WERI-Rb-1 (cell line): ENCODE measurements at regions not wholly inside any gene's neighbourhood (a gene's known extent, or its start where the extent isn't known, plus 50 kb on each side); places are given as distances from the start of the nearest gene placed in this dataset.

Source experiments
- DNase-seq: peaks from one replicate; pipeline ENCODE4 v3.0.0-alpha.2; 2020
- H3K27ac ChIP-seq: fragments of 250-450 bp; sonication (Bioruptor Pico); 2 replicates; pipeline ENCODE4 v1.5.1; 2020; ENCODE audit warnings: mild to moderate bottlenecking, moderate library complexity
- H3K27me3 ChIP-seq: fragments of 250-450 bp; sonication (Bioruptor Pico); 2 replicates; pipeline ENCODE4 v1.5.1; 2021; ENCODE audit warnings: mild to moderate bottlenecking, low read depth, moderate library complexity; ENCODE audit not compliant: insufficient read depth, severe bottlenecking
- H3K36me3 ChIP-seq: fragments of 250-450 bp; sonication (Bioruptor Pico); 2 replicates; pipeline ENCODE4 v1.5.1; 2020; ENCODE audit warnings: mild to moderate bottlenecking, moderate library complexity
- H3K4me3 ChIP-seq: 2 replicates; pipeline ENCODE4 v1.5.1; 2011; ENCODE audit warnings: low read depth, mild to moderate bottlenecking, control low read depth, low read length
- H3K9me3 ChIP-seq: fragments of 250-450 bp; sonication (Bioruptor Pico); 2 replicates; pipeline ENCODE4 v1.5.1; 2021; ENCODE audit warnings: mild to moderate bottlenecking, moderate library complexity; ENCODE audit not compliant: severe bottlenecking
- TF ChIP-seq, protein P1 (sequence below): IDR thresholded peaks from 2 replicates; pipeline ENCODE4 v1.5.1; 2011; ENCODE audit warnings: low read depth, mild to moderate bottlenecking, control low read depth, inconsistent platforms, low read length

DNA sequence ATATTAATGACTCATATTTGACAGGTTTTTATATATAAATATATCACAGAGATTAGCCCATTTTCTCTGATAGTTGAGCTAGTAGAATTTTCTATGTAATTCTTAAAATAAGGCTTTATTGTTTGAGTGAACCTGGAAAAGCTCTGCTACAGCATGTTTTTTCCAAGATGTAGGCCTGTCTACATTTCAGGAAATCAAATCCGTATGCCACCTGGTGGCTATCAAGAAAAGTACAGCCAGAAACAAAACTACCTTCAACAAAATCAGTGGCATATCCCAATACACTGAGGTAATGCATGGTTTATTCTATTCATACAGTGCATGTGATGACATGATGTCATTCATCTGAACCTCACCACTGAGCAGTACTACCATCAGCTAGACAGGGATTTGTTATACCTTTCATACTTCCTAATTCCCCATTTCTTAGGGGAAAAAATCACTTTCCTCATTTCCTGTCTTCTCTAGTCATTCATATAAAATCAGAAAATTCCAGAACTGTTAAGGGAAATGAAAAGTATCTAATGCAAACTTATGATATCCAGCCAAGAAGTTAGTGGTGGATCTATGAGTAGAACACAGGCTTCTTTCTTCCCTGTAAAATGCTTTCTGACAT lies 310.4 kb upstream of the SYT4 start:
- Histone ChIP-seq H3K36me3 (no peaks in the 10 kb centered on the region), H3K27me3 (no peaks in the 10 kb centered on the region), H3K27ac (no peak overlapping the region), H3K4me3 (no peak overlapping the region), H3K9me3 (no peaks in the 10 kb centered on the region)
- TF ChIP-seq, protein P1, sequence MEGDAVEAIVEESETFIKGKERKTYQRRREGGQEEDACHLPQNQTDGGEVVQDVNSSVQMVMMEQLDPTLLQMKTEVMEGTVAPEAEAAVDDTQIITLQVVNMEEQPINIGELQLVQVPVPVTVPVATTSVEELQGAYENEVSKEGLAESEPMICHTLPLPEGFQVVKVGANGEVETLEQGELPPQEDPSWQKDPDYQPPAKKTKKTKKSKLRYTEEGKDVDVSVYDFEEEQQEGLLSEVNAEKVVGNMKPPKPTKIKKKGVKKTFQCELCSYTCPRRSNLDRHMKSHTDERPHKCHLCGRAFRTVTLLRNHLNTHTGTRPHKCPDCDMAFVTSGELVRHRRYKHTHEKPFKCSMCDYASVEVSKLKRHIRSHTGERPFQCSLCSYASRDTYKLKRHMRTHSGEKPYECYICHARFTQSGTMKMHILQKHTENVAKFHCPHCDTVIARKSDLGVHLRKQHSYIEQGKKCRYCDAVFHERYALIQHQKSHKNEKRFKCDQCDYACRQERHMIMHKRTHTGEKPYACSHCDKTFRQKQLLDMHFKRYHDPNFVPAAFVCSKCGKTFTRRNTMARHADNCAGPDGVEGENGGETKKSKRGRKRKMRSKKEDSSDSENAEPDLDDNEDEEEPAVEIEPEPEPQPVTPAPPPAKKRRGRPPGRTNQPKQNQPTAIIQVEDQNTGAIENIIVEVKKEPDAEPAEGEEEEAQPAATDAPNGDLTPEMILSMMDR, result peak; percentile 54
- no peak for DNase-seq

DNA sequence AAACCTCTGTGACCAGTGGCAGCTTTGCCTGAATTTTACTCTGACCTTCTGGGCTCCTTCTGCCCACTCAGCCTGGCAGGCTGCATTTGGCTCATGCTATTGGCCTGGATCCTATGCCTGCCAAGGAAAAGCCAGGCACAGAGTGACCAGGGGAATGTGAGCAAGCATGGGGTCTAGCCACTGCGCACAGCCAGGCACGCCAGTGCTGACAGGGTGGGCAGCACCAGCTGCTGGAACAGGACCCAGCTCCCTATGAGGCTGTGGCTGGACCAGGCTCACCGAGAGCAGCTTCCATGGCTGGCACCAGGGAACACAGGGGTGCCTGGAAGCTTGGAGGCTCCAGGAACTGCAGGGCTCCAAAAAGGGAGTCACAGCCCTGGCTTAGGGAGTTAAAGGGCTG lies 311.5 kb upstream of the SYT4 start:
- H3K27ac ChIP-seq, result no peak overlapping the region
- no peaks in the 10 kb centered on the region for H3K9me3 ChIP-seq
- no peaks in the 10 kb centered on the region for H3K36me3 ChIP-seq
- TF ChIP-seq, protein P1, result no peak
- no peak overlapping the region for H3K4me3 ChIP-seq
- H3K27me3 ChIP-seq, result no peaks in the 10 kb centered on the region
- DNase-seq, result no peak

DNA sequence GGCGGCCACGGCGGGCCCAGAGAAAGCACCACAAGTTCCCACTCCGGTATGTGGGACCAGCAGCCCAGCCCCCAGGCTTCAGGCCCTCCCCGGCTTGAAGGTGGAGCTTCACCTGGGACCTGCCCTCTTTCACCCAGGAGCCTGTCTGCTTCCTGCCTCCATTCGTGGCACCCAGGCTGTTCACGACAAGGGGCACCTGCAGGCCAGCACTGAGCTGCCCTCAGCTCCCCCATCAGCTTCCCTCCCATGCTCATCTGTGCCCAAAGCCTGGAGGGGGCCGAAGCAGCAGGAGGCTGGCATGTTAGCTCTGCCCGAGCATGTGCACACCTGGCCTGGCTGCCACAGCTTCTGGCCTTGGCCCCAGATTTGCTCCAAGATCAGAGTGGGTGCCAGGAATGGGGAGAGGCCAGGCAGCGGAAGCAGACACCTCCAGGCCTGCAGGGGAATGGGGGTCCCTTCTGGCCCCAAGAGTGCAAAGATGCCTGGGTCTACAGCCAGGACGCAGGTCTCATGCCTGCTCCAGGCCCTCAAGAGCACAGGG lies 312.4 kb upstream of the SYT4 start:
- Histone ChIP-seq H3K9me3 (no peaks in the 10 kb centered on the region), H3K27me3 (no peaks in the 10 kb centered on the region), H3K4me3 (no peak overlapping the region), H3K36me3 (no peaks in the 10 kb centered on the region), H3K27ac (no peak overlapping the region)
- no peak for DNase-seq
- TF ChIP-seq, protein P1, result no peak

DNA sequence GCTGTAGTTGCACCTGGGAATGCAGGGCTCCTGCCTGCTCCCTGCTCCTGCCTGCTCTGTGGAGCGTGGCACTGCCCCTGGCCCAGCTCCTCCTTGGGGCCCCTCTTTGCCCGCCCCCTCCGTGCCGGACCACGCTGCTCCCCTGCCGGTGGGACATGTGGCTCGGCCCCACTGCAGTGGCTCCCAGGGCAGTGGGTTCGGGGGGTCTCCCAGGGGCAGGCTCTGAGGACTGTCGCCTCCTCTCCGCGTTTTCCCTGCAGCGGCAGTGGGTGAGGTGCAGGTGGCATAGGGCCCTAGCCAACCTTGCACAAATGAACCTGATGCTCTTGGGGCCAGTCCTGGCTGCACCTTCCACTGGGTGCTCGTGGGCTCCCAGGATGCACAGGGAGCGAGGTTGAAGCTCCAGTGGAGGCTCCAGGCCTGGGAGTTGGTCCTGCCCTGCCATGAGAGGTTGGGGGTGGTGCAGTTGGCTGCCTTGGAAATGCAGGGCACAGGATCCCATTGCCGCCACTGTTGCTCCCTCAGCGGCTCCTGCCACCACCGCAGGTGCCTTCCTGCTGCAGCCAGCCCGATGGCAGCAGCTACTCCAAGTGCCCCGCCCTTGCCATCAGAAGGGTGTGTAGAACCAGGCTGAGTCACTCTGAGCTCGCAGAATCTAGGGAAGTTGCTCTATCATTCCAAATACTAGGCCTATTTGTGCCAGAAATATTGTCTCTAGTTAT lies 313.1 kb upstream of the SYT4 start:
- TF ChIP-seq, protein P1, result no peak
- no peaks in the 10 kb centered on the region for H3K36me3 ChIP-seq
- no peaks in the 10 kb centered on the region for H3K9me3 ChIP-seq
- no peak overlapping the region for H3K4me3 ChIP-seq
- no peaks in the 10 kb centered on the region for H3K27me3 ChIP-seq
- no peak for DNase-seq
- no peak overlapping the region for H3K27ac ChIP-seq

- Histone ChIP-seq H3K27ac (no peak overlapping the region), H3K9me3 (no peaks in the 10 kb centered on the region), H3K4me3 (no peak overlapping the region), H3K27me3 (no peaks in the 10 kb centered on the region), H3K36me3 (no peaks in the 10 kb centered on the region)
- DNase-seq, result no peak
- TF ChIP-seq, protein P1, result no peak
Measured at GRCh38 chr18:43592269-43592668, 315.0 kb upstream of the SYT4 start.
